Stimulated activated CD8-positive, alpha-beta memory T cell treated with anti-CD3 and anti-CD28 coated beads, Interleukin-15, amount 100 ng/mL, for 48 hours (primary cell): ENCODE measurements at regions not wholly inside any gene's neighbourhood (a gene's known extent, or its start where the extent isn't known, plus 50 kb on each side); places are given as distances from the start of the nearest gene placed in this dataset.
"Not testable (repeated sequence)": the region's sequence is repeated elsewhere in the genome, so short reads cannot be mapped to it uniquely, and the experiment has no call there.

Experiments used
- DNase-seq, 2 donors: peaks; one replicate each; pipeline ENCODE4 v3.0.0-alpha.2; 2020; ENCODE audit warnings: low read depth in 2 of 2

DNA sequence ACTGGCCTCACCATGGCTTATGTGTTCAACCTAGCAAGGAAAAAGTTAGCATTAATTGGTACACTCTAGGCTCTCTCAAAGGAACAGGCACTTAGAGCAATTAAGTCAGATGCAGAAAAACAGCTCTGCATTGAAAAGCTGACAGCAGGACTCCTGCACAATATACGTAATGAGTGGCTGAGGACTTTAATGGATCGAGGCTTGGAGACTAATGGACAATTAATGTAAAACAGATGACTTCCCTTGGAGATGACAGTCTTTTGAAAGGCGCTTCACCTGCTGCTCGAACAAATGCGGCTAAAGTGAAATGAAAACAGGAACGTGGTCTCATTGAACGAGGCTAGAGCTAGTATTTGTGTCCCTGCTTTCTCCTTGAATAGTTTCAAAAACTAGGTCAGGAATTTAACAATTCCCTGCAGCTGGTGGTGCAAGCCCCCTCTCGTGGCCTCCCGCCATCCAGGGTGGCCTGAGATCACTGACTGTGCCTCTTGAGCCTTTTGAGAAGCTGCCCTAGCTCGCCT is 137.1 kb downstream of the ELOVL4 start:
- DNase-seq = no peak

- no peak for DNase-seq
Observed at GRCh38 chr6:79808921-79809320, 138.4 kb downstream of the ELOVL4 start.

DNA sequence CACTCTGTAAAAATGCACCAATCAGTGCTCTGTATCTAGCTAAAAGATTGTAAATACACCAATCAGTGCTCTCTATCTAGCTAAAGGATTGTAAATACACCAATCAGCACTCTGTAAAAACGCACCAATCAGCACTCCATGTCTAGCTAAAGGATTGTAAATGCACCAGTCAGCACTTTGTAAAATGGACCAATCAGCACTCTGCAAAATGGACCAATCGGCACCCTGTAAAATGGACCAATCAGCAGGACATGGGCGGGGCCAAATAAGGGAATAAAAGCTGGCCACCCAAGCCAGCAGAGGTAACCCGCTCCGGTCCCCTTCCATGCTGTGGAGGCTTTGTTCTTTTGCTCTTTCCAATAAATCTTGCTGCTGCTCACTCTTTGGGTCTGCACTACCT is 140.7 kb downstream of the ELOVL4 start:
- DNase-seq = not testable (repeated sequence)

DNA sequence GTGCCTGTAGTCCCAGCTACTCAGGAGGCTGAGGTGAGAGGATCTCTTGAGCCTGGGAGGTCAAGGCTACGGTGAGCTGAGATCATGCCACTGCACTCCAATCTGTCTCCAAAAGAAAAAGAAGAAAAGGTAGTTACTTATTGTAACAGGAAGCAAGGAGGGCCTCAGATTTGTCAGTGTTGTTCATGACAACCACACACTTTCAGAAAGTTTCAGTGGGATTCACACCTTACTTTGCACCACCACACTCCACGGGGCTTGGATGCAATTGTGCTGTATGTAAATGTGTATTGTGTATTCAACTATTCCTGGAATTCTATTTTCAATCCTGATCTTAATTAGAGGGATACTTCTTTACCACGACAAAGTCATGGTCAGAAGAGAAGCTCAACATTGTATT is 142.6 kb downstream of the ELOVL4 start:
- no peak for DNase-seq

GRCh38 chr6:79803917-79804316 is 143.4 kb downstream of the ELOVL4 start:
- no peak for DNase-seq

- DNase-seq = no peak
Observed at GRCh38 chr6:79802657-79803300, 144.6 kb downstream of the ELOVL4 start.

DNA sequence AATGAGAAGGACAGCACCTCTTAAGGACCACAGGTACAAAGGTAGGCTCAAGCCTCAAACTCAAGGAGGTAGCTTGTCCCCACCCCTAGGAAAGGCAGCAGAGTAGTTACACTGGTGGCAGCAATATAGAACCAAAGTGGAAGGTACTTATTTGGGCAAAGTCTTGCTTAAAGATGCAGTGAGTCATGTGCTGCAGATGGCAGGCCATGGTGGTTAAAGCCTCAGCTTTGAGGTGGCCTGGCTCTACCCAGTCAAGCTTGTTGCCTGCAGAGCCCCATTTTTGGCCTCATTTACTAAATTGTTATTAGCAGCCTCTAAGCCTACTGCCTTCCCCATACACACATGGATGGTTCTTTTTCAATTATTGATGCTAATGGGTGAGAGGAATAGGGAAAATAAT is 146.0 kb downstream of the ELOVL4 start:
- no peak for DNase-seq

GRCh38 chr6:79798841-79799240 is 148.5 kb downstream of the ELOVL4 start:
- no peak for DNase-seq

DNA sequence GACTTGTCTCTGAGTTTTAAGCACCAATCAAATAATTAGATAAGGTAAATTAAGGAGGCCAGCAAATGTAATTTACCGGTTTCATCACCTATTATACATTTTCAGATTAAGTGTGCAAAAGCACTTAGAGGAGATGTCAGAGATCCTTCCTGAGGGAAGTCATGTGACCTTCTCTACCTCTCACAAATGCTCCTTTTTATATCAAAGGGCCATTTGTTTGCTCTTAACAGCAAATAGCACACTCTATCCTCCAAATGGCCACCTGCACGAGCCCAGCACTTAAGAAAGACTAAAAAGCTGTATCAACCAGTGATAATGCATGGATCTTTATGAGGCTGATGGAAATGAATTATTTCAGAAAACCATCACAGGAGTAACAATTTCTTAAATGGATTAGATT is 149.4 kb downstream of the ELOVL4 start:
- DNase-seq = no peak

DNA sequence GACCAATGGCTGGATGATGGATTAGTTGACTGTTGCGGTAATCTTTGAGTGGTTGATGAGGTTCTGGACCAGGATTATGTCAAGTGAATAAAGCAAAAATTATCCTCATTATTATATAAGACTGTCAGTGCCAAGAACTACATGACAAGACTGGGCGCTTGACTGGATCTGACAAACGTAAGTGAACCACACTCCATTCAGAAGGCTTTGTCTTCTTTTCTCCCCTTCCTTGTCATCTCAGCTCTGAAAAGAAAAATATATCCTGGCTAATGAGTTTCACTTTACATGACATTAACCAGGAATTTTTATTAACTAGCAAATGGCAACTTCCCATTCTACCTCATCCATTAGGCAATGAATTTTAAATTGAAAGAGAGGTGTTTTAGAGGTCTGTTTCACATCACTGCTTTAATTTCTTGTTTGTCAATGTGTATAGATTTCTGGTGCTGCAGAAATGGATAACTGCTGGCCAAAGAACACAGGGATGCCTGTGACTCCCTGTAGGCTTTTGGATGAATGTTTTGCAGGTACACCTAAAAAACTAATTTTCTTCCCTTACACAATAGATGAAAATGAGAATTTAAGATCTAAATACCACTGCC is 150.1 kb downstream of the ELOVL4 start:
- DNase-seq = no peak

DNA sequence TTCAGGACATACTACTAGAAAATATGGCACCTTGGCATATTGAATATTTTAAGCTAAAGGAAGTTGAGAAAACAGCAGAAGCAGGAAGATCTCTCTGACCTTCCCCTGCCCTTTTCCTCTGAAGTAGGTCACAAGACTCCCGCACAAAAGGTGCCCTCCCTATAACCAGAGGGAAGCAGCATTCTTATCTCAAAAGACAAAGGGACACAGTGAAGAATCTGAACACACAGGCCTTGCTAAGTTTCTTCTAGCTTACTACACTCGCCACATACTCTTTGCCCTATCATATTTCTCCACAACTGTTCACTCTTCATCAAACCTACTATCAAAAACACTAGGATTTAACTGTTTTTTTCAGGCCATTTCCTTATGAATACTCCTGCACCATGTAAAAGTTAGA is 151.2 kb downstream of the ELOVL4 start:
- no peak for DNase-seq

DNA sequence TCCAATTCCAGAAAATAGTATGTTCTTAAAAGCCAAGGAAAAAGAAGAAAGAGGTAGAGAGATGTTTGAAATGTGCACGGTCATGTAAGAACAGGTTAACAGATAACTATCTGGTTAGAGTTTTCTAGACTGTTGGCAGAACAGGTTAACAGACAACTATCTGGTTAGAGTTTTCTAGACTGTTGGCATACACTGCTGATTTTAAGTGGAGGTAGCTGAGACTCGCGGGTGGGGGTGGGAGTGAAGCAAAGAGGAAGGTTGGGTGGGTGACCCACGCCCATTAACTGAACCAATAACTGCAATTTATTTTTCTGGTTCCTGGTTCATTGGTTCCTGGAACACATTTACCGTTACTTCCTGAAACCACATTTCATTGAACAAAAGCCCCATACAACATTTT is 157.5 kb downstream of the ELOVL4 start:
- no peak for DNase-seq

- DNase-seq = no peak
Observed at GRCh38 chr6:79788756-79789155, 157.6 kb downstream of the SH3BGRL2 start.

DNA sequence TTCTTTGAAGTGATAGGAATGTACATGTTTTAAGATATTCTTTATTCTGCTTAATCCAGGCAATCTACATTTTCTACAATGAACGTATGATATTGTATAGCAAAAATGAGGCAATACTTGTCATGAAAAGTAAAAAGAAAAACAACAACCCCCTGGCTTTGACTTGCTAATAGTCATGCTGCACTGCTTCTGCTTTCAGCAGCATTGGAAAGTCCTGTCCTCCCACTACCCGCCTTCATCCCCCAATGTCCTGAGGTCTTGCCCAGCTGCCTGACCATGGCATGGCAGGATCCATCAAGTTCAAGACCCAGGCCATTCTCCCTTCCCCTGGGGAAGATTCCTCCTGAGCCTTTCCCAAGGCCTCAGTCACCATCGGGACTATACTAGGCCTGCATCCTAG is 156.5 kb downstream of the SH3BGRL2 start:
- DNase-seq = no peak

DNA sequence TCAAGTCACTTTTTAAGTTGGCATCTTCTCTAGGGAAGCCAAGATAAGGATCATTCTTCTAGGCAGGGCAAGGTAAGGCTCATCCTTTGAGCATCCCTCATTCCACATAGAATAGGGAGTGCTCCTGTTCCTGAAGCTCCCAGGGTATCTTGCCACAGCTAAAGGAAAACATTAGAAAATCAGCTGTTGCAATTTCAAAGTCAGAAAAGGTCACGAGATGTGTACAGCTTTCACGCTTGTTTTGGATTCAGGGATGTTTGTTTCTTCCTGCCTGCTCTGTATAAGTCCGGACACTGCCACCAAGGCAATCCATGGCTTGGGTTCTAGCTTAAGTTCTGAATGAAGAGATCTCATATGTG is 153.2 kb downstream of the SH3BGRL2 start:
- no peak for DNase-seq

- no peak for DNase-seq
Observed at GRCh38 chr6:79783670-79784394, 152.7 kb downstream of the SH3BGRL2 start.

DNA sequence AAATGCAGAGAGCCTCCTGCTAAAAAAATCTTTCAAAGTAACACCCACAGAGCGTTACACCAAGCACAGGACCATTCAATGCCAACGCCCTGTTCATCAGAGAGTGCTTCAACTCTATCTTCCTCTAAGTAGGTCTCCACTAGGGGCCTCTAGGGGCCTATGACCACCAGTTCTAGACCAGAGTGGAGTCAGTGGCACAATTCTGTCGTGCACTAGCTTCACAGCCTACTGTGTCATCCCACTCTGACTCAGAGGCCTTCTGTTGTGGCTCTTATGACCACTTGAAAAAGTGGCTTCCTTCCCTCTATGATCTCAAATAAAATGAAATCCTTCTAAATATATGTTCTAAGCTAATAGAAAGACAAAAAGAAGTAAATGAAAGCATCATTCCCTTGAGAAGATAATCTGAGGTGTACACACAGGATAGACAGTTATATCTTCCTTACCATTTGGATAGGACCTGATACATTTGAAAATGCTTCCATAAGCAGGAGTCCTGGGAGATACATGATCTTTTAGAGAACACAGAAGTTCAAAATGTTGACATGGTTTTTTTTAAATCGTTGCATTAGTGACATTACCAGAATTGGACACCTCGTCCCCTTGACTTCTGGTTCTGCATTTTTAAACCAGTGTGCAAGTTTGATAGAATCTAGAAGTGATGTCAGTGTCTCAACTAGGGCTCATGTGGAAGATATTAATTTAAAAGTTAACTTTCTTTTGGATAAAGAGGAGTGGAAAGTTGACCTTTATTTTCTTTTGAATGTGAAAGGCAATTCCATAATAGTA is 151.9 kb downstream of the SH3BGRL2 start:
- DNase-seq = no peak

DNA sequence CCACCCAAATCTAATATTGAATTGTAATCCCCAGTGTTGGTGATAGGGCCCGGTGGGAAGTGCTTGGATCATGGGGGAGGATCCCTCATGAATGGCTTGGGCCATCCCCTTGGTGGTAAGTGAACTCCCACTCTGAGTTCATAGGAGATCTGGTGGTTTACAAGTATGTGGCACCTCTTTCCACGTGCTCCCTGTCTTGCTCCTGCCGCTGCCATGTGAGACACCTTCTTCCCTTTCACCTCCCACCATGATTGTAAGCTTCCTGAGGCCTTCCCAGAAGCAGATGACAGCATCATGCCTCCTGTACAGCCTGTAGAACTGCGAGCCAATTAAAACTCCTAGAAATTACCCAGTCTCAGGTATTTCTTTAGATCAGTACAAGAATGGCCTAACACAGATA is 150.8 kb downstream of the SH3BGRL2 start:
- no peak for DNase-seq

GRCh38 chr6:79780881-79781280 is 149.8 kb downstream of the SH3BGRL2 start:
- DNase-seq = no peak

- no peak for DNase-seq
Observed at GRCh38 chr6:79778816-79779215, 147.7 kb downstream of the SH3BGRL2 start.

DNA sequence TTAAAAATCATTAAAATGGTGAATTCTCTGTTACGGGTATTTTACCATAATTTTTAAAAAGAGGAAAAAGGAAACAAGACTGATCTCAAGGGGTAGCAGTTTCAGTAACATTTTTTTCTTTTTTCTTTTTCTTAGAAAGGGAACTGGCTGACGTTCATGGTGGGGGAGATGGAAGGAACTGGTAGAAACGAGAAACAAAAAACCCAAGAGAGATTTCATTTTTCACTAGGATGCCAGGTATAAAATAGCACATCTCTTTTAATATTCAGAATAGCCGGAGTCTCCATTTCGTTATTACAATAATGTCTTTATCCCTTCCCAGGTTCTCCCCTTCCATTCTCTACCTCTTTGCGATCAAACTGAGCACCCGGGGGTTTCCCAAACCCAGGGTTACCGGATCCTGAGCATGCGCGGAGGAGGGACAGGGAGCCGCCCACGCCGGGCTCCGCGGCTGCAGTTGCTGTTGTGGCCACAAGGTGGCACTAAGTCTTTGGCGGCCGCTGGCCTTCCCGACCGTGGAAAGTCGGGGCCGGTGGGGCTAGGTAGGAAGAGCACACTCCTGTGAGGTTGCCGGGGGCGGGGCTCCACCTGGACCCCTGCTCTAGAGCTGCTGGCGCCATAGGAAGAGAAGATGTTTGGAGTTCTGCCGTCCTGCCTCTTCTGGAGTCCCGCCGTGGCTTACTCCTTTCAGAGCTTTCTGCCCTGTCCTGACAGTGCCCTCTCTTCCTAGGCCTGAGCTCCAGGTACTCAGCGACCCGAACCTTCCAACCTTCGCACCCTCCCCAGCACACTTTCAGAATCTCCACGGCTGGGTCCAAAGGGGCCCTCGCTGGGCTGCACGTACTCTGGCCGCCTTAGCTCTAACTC is 146.8 kb downstream of the SH3BGRL2 start:
- DNase-seq = peak; percentile 78
